Endothelial cell of umbilical vein (primary cell): ENCODE measurements at regions not wholly inside any gene's neighbourhood (a gene's known extent, or its start where the extent isn't known, plus 50 kb on each side); places are given as distances from the start of the nearest gene placed in this dataset.

Experiments
- BruUV-seq: library from RNA; stranded (reverse); fragments of 400-500 nt; replicated peaks from 2 replicates; lab custom pipeline; 2021; lab: Mats Ljungman, UMichigan
- CTCF ChIA-PET: fragments of 300-600, 350-600 bp; sonication (Branson Sonifier 250); formaldehyde crosslinking; loops from one replicate; lab custom pipeline; 2021; ENCODE audit warnings: antibody characterized with exemption, inconsistent platforms; lab: Charles Lee
- POLR2A ChIA-PET: fragments of 300-600, 350-600 bp; sonication (Branson Sonifier 250); formaldehyde crosslinking; loops from one replicate; lab custom pipeline; 2021; ENCODE audit warnings: antibody characterized with exemption, inconsistent platforms; lab: Charles Lee
- DNase-seq: peaks from one replicate; pipeline ENCODE4 v3.0.0-alpha.2; 2011; ENCODE audit warnings: low read depth, low spot score
- FAIRE-seq: peaks from 2 replicates; lab custom pipeline; 2011; peaks lifted over from hg19 to GRCh38; lab: Jason Lieb, UNC
- H2AFZ ChIP-seq: 2 replicates; pipeline ENCODE4 v1.6.0; 2012; ENCODE audit warnings: low read depth, low read length, control low read depth, inconsistent platforms
- H3K27ac ChIP-seq: 2 replicates; pipeline ENCODE4 v1.5.1; 2011; ENCODE audit warnings: low read depth, mild to moderate bottlenecking, control low read depth, low read length, moderate library complexity; ENCODE audit not compliant: insufficient read depth
- H3K27me3 ChIP-seq, 2 experiments: 2 replicates each; pipeline versions ENCODE4 v1.6.0 to v1.6.1; 2011; ENCODE audit warnings: low read length in 2 of 2, mixed read lengths in 1 of 2; ENCODE audit not compliant: control insufficient read depth in 2 of 2, insufficient read depth in 2 of 2
- H3K36me3 ChIP-seq, 2 experiments: 2 replicates in 1 of 2; 3 replicates in 1 of 2; pipeline ENCODE4 v1.5.1; 2011; ENCODE audit warnings: low read length in 2 of 2, mild to moderate bottlenecking in 1 of 2, moderate library complexity in 1 of 2; ENCODE audit not compliant: control insufficient read depth in 2 of 2, insufficient read depth in 2 of 2; ENCODE audit errors: extremely low read depth in 1 of 2
- H3K4me1 ChIP-seq: 3 replicates; pipeline ENCODE4 v1.5.1; 2011; ENCODE audit warnings: mild to moderate bottlenecking, low read length; ENCODE audit not compliant: control insufficient read depth, insufficient read depth; ENCODE audit errors: extremely low read depth
- H3K4me2 ChIP-seq: 2 replicates; pipeline ENCODE4 v1.6.1; 2011; ENCODE audit warnings: low read length, control low read depth, mixed read lengths; ENCODE audit not compliant: insufficient read depth
- H3K4me3 ChIP-seq, 3 experiments: fragments of 200-600 bp in 1 of 3; sonication (generic), shearing (Covaris generic) in 1 of 3; replicated peaks in 1 of 3; 2 replicates each; pipeline ENCODE4 v1.5.1; 2011 to 2016; ENCODE audit warnings: control low read depth in 3 of 3, low read length in 3 of 3, mild to moderate bottlenecking in 2 of 3, inconsistent platforms in 1 of 3, low read depth in 1 of 3, moderate library complexity in 1 of 3; ENCODE audit not compliant: insufficient read depth in 1 of 3
- H3K79me2 ChIP-seq: 2 replicates; pipeline ENCODE4 v1.6.0; 2012; ENCODE audit warnings: low read length, inconsistent platforms; ENCODE audit not compliant: control insufficient read depth, insufficient read depth
- H3K9ac ChIP-seq: replicated peaks from 2 replicates; pipeline ENCODE3; 2011; ENCODE audit warnings: low read length, control low read depth; ENCODE audit not compliant: insufficient read depth; ENCODE audit errors: extremely low read depth
- H3K9me1 ChIP-seq: replicated peaks from 3 replicates; pipeline ENCODE4 v1.6.0; 2011; ENCODE audit warnings: mild to moderate bottlenecking, low read length; ENCODE audit not compliant: control insufficient read depth, insufficient read depth; ENCODE audit errors: extremely low read depth
- H3K9me3 ChIP-seq: replicated peaks from 2 replicates; pipeline ENCODE4 v1.5.1; 2012; ENCODE audit warnings: low read length, inconsistent platforms; ENCODE audit not compliant: control insufficient read depth, insufficient read depth
- H4K20me1 ChIP-seq: replicated peaks from 2 replicates; pipeline ENCODE3; 2011; ENCODE audit warnings: mild to moderate bottlenecking, low read length; ENCODE audit not compliant: control insufficient read depth, insufficient read depth; ENCODE audit errors: extremely low read depth
- CTCF ChIP-seq, 2 donors: IDR thresholded peaks; 1 replicate in 1 of 2; 2 replicates in 1 of 2; pipeline ENCODE4 v1.5.1; 2011; ENCODE audit warnings: low read length in 2 of 2, mild to moderate bottlenecking in 2 of 2, moderate library complexity in 2 of 2, control low read depth in 1 of 2, inconsistent platforms in 1 of 2, low read depth in 1 of 2; ENCODE audit not compliant: insufficient read depth in 1 of 2; ENCODE audit errors: extremely low read depth in 1 of 2
- EZH2 ChIP-seq: IDR thresholded peaks from 2 replicates; pipeline ENCODE4 v1.6.1; 2012; ENCODE audit warnings: borderline replicate concordance, low read depth, mild to moderate bottlenecking, moderate library complexity, low read length, inconsistent platforms; ENCODE audit not compliant: severe bottlenecking
- FOS ChIP-seq: IDR thresholded peaks from 2 replicates; pipeline ENCODE4 v1.6.1; 2011; ENCODE audit warnings: mild to moderate bottlenecking, low read length, moderate library complexity, borderline replicate concordance; ENCODE audit not compliant: insufficient read depth
- GATA2 ChIP-seq: IDR thresholded peaks from 2 replicates; pipeline ENCODE4 v1.7.0; 2011; ENCODE audit warnings: low read depth, mild to moderate bottlenecking, moderate library complexity, mixed read lengths, low read length; ENCODE audit not compliant: insufficient read length, insufficient read depth
- JUN ChIP-seq: IDR thresholded peaks from 2 replicates; pipeline ENCODE4 v1.6.1; 2011; ENCODE audit warnings: borderline replicate concordance, low read depth; ENCODE audit not compliant: insufficient read length, insufficient read depth
- MAX ChIP-seq: IDR thresholded peaks from 2 replicates; pipeline ENCODE4 v1.6.1; 2011; ENCODE audit not compliant: insufficient read depth, insufficient read length
- MYC ChIP-seq: IDR thresholded peaks from one replicate; pipeline ENCODE4 v1.6.1; 2011; ENCODE audit warnings: mild to moderate bottlenecking, low read depth, low read length
- POLR2A ChIP-seq: IDR thresholded peaks from 2 replicates; pipeline ENCODE4 v1.6.1; 2012; ENCODE audit warnings: low read depth, mild to moderate bottlenecking, control low read depth, low read length
- POLR2AphosphoS5 ChIP-seq: IDR thresholded peaks from 2 replicates; pipeline ENCODE4 v1.6.1; 2012; ENCODE audit warnings: low read depth, mild to moderate bottlenecking, control low read depth, low read length, moderate library complexity; ENCODE audit not compliant: insufficient read depth
- dilution Hi-C: fragments of 300-500 bp; cut with MboI; formaldehyde crosslinking; loops from one replicate; pipeline ENCODE4 v1.15.0; 2019; ENCODE audit warnings: low sequenced_read_pairs; ENCODE audit not compliant: extremely low pct_ligation_motif_present
- intact Hi-C: fragments of 100-400 bp; cut with micrococcal nuclease; formaldehyde crosslinking; loops from one replicate; pipeline ENCODE4 v1.10.0; 2022

- no peaks in the 10 kb centered on the region for H3K79me2 ChIP-seq
- H3K9ac ChIP-seq = no peak overlapping the region
- no peak for TF ChIP-seq MYC
- no peak for DNase-seq
- no peak overlapping the region for H3K4me3 ChIP-seq
- H3K4me1 ChIP-seq = no peaks in the 10 kb centered on the region
- intact Hi-C loops (no loop called here), dilution Hi-C loops (no loop called here)
- no TSS peak for BruUV-seq
- H3K36me3 ChIP-seq = no peaks in the 10 kb centered on the region
- POLR2A ChIA-PET = no interaction called here
- H3K27me3 ChIP-seq = no peaks in the 10 kb centered on the region
- peaks cover 2% of the 10 kb centered on the region for H3K9me3 ChIP-seq
- no peak overlapping the region for H3K4me2 ChIP-seq
- H4K20me1 ChIP-seq = no peaks in the 10 kb centered on the region
- H2AFZ ChIP-seq = no peak overlapping the region
- no peak for FAIRE-seq
- H3K27ac ChIP-seq = no peak overlapping the region
- CTCF ChIA-PET = no interaction called here
- no peaks in the 10 kb centered on the region for H3K9me1 ChIP-seq
These were observed 1023.6 kb downstream of the TMEM182 start for GRCh38 chr2:103785432-103785831.

- dilution Hi-C loops = no loop called here
- Histone ChIP-seq H3K4me2 (no peak overlapping the region), H3K4me1 (no peaks in the 10 kb centered on the region), H3K9ac (no peak overlapping the region), H3K36me3 (no peaks in the 10 kb centered on the region), H3K27ac (no peak overlapping the region), H3K79me2 (no peaks in the 10 kb centered on the region), H3K9me1 (no peaks in the 10 kb centered on the region), H3K4me3 (no peak overlapping the region), H3K27me3 (no peaks in the 10 kb centered on the region), H4K20me1 (no peaks in the 10 kb centered on the region), H2AFZ (no peak overlapping the region), H3K9me3 (no peaks in the 10 kb centered on the region)
- BruUV-seq = no TSS peak
- intact Hi-C loops = no loop called here
- CTCF ChIA-PET = no interaction called here
- TF ChIP-seq GATA2 (no peak), CTCF (IDR thresholded peaks at IDR 0.05; ENCODE audit: extremely low read depth in 1 of 2, insufficient read depth in 1 of 2, low read depth in 1 of 2, low read length in 2 of 2) (no peak), MAX (no peak), POLR2AphosphoS5 (no peak), JUN (no peak), MYC (no peak), POLR2A (no peak), FOS (no peak), EZH2 (no peak)
- FAIRE-seq (no peak), DNase-seq (no peak)
- POLR2A ChIA-PET = no interaction called here
These were observed 1024.1 kb downstream of the TMEM182 start for GRCh38 chr2:103785956-103786355.
